ENCODE measurements at regions not wholly inside any gene's neighbourhood (a gene's known extent, or its start where the extent isn't known, plus 50 kb on each side); places are given as distances from the start of the nearest gene placed in this dataset.

DNA sequence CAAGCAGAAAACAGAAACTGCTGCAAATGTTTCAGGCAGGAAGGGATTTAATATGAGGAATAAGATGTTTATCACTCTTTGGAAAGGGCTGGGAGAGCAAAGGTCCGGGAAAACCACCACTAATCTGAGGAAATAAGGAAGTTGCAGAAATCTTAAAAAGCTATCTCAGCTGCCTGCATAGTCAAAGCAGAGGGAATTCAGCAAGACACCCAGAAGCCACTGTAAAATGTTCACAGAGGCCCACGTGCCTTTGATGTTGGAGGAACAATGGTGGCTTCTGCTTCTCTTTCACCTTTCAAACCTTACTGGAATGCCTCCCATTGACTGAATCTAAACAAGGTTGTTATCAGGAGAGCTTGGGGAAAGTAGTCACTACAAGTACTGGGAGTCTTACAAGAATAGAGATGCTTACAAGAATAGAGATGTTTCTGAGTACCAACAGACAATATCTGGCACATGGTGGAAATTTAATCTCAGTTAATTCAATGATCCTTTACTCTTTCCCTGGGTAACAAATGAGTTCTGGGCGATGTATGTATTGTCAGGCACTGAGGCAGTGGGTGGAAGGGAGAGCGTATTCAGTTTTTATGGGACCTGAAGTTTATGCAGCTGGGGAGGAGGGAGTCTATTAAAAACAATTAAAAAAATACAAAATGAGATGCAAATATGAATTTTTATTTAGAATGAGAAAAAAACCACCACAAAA lies 56.1 kb upstream of the MED13 start:
- H3K4me3 ChIP-seq (ENCODE audit: low read depth, low read length): no peak overlapping the region
- TF ChIP-seq, protein P1, sequence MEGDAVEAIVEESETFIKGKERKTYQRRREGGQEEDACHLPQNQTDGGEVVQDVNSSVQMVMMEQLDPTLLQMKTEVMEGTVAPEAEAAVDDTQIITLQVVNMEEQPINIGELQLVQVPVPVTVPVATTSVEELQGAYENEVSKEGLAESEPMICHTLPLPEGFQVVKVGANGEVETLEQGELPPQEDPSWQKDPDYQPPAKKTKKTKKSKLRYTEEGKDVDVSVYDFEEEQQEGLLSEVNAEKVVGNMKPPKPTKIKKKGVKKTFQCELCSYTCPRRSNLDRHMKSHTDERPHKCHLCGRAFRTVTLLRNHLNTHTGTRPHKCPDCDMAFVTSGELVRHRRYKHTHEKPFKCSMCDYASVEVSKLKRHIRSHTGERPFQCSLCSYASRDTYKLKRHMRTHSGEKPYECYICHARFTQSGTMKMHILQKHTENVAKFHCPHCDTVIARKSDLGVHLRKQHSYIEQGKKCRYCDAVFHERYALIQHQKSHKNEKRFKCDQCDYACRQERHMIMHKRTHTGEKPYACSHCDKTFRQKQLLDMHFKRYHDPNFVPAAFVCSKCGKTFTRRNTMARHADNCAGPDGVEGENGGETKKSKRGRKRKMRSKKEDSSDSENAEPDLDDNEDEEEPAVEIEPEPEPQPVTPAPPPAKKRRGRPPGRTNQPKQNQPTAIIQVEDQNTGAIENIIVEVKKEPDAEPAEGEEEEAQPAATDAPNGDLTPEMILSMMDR (IDR thresholded peaks at IDR 0.05; ENCODE audit: low read depth, low read length): no peak
- no peaks in the 10 kb centered on the region for H3K27me3 ChIP-seq (ENCODE audit: insufficient read depth, low read depth, severe bottlenecking)
- H3K27ac ChIP-seq: no peak overlapping the region
- H3K36me3 ChIP-seq: no peaks in the 10 kb centered on the region
- DNase-seq: no peak
- no peaks in the 10 kb centered on the region for H3K9me3 ChIP-seq (ENCODE audit: severe bottlenecking)

DNA sequence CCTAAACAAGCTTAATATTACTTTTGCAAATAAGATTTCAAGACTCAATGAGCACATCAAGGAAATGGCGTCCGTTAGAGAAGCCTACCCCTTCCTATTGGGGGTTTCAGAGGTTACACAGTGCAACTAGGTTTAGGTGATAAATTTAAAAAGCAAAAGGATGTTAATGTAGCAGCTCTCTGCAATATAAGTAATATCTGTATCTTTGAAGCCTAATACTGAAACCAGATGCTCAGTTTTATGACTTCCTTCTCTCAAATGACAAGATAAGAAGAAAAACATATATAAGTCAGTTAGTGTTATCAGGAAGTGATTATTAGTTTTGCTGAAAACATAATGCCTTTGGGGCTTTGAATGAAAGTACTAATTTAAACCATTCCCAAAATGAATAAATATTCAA lies 54.3 kb upstream of the MED13 start:
- Histone ChIP-seq H3K27ac (no peak overlapping the region), H3K36me3 (no peaks in the 10 kb centered on the region), H3K4me3 (ENCODE audit: low read depth, low read length) (no peak overlapping the region), H3K9me3 (ENCODE audit: severe bottlenecking) (peaks cover 6% of the 10 kb centered on the region), H3K27me3 (ENCODE audit: insufficient read depth, low read depth, severe bottlenecking) (no peaks in the 10 kb centered on the region)
- DNase-seq: no peak
- TF ChIP-seq, protein P1 (IDR thresholded peaks at IDR 0.05; ENCODE audit: low read depth, low read length): no peak

Data from WERI-Rb-1 (cell line).